ENCODE measurements at regions not wholly inside any gene's neighbourhood (a gene's known extent, or its start where the extent isn't known, plus 50 kb on each side); places are given as distances from the start of the nearest gene placed in this dataset.

DNA sequence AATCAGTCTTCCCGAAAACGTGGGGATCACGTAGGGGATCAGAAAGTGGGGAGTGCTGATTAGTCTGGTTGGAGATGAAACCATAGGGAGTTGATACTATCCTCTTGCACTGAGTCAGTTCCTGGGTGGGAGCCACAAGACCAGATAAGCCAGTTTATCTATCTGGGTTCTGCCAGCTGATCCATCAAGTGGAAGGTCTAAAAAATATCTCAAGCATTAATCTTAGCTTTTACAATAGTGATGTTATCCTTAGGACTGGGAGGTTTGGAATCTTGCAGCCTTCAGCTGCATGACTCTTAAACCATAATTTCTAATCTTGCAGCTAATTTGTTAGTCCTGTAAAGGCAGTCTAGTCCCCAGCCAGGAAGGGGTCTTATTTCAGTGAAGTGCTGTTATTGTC, 2474.2 kb downstream of the PCDH9 start:
- no peak for TF ChIP-seq CTCF (IDR thresholded peaks at IDR 0.05; ENCODE audit: poor library complexity)
- no peak for TF ChIP-seq EZH2 (IDR thresholded peaks at IDR 0.05; ENCODE audit: borderline replicate concordance)
- TF ChIP-seq EZH2phosphoT487 (IDR thresholded peaks at IDR 0.05; ENCODE audit: low read depth, severe bottlenecking, unreplicated experiment) = no peak

Data from hepatocyte (in vitro differentiated cells).